RPMI8226 (cell line): ENCODE measurements at regions not wholly inside any gene's neighbourhood (a gene's known extent, or its start where the extent isn't known, plus 50 kb on each side); places are given as distances from the start of the nearest gene placed in this dataset.
"Not testable (repeated sequence)": the region's sequence is repeated elsewhere in the genome, so short reads cannot be mapped to it uniquely, and the experiment has no call there.

Experiments used
- DNase-seq: peaks from one replicate; pipeline ENCODE4 v3.0.0-alpha.2; 2015

GRCh38 chr11:11220786-11221185, 132.3 kb downstream of the CSNK2A3 start:
- DNase-seq: no peak

DNA sequence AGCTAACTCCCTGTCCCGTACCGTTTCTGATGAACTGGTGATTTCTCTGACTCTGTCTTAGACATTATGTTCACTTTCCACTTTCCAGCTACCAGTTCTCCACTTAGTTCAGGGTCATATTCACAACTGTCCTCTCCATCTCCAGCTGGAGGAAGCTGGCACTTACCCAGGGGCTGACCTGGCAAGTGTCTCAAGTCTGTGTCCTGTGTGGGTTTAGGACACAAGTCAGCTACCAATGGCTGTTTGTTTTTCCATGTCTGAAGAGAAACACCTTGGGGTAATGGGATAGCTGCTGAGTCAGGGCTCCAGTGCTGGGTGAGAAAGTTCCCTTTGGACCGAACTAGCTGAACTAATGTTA, 134.4 kb downstream of the CSNK2A3 start:
- DNase-seq: peak; percentile 62

GRCh38 chr11:11217929-11218628, 135.0 kb downstream of the CSNK2A3 start:
- peak; percentile 70 for DNase-seq

DNA sequence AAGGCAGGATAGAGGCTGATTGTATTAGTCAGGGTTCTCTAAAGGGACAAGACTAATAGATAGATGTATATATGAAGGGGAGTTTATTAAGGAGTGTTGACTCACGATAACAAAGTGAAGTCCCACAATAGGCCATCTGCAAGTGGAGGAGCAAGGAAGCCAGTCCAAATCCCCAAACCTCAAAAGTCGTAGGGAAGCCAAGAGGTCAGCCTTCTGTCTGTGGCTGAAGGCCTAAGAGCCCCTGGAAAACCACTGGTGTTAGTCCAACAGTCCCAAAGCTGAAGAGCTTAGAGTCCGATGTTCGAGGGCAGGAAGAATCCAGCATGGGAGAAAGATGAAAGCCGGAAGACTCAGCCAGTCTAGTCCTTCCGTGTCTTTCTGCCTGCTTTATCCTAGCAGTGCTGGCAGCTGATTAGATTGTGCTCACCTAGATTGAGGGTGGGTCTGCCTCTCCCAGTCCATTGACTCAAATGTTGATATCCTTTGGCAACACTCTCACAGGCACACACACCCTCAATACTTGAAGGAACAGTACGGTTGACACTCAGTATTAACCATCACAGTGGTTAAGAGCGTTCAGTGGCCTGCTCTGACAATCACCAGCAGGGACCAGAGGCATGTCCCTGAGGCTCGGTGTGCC, 135.6 kb downstream of the CSNK2A3 start:
- no peak for DNase-seq

GRCh38 chr11:11215944-11216343, 137.1 kb downstream of the CSNK2A3 start:
- peak; percentile 14 for DNase-seq

DNA sequence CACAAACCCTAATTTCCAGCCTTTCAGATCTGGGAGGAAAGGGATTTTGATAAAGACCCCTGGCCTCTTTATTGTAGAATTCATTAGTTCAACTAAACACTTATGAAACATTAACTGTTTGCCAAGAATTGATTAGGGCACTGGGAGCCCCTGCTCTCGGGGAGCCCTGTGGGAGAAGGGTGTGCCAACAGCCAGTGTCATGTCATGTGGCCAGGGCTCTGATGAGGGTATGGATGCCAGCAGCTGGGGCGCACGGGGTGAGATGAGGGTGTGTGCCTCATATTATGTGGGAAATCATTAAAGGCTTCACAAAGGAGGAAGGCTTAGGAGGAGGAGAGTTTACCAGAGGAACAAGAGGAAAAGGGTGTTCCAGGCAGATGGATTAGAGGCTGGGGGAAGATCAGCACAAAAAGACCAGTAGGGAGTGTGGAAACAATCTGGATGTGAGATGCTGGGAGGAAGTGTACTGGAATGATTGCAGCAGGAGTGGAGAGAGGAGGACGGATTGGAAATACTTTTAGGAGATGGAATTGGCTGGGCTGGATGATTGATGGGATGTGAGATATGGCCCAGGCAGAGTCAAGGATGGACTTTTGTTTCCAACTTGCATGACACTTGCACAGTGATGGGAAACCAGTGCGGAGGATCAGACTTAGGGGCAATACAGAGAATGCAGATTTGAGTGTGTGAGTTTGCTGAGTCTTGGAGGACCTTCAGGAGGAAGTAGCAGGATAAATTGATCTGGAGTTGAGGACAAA, 137.8 kb downstream of the CSNK2A3 start:
- DNase-seq: no peak

GRCh38 chr11:11213117-11213516, 139.9 kb downstream of the CSNK2A3 start:
- DNase-seq: no peak

- no peak for DNase-seq
Measured at GRCh38 chr11:11211888-11212287, 141.2 kb downstream of the CSNK2A3 start.

DNA sequence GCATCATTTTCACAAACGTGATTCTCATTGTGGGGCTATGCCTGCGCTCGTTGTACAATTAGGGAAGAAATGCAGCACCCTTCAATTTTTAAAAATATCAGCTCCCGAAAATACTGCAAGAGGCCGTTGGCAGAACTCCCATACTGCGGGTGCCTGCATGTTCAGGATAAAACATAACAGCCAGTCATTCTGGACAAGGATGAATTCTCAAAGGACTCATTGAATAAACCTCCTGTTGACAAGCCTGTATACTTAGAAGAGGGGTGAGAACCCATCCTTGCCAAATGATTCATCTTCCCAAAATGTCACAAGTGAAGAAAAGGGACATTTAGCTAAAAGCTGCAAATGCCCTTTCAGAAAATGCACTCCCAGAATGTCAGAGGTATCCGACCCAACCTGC, 141.9 kb downstream of the CSNK2A3 start:
- DNase-seq: no peak

DNA sequence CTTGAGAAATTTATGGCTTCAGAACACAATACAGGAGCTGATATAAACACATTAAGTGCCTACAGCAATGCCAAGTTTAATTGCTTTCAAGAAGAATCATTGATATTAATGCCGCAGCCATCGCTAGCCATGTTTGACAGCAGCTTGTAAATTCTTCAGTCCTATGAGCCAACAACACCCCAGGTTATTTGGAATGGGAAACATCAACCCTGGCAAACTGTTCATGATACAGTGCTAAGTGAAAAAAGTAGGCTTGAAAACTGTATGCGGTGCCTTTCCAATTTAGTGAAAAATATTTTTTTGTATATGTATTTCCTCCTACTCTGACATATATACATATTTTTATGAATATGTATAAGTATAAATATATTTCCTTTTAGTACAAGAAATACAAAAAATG, 142.6 kb downstream of the CSNK2A3 start:
- no peak for DNase-seq

DNA sequence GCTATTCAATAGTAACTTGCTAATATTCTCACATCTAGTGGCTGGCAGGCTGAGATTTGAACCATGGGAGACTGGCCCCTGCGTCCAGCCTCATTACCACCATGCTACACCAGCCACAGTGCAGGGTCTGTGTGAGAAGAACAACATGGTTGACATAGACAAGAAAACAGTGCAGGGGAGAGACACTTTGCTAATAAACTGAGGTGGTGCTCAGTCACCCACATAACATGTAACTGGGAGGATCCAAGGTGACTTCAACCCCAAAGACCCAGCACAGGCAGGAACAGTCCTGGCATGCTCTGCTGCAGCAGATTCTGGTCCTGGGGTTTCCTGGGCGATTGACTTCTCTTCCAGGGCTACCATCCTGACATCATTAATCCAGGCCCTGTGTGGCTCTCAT, 143.1 kb downstream of the CSNK2A3 start:
- DNase-seq: no peak

GRCh38 chr11:11208994-11209393, 144.1 kb downstream of the CSNK2A3 start:
- DNase-seq: no peak

DNA sequence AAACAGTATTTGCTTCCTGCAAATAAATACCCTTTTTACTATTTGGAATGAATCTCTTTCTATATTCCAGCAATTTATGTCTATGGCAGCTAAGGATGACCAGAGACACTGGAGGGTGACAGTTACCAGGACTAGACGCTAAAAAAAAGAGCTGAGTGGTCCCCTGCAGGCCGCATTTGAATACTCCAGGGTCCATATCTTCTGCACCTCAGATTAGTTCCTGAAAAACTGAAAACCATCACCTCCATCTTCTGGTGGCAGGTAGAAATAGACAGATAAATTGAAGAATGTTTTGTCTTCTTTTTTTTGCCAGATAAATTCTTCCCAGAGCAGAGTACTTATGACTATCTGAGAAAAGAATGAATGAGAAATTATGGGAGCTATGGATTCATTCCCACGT, 145.6 kb downstream of the CSNK2A3 start:
- no peak for DNase-seq

GRCh38 chr11:11206484-11206883, 146.6 kb downstream of the CSNK2A3 start:
- no peak for DNase-seq

DNA sequence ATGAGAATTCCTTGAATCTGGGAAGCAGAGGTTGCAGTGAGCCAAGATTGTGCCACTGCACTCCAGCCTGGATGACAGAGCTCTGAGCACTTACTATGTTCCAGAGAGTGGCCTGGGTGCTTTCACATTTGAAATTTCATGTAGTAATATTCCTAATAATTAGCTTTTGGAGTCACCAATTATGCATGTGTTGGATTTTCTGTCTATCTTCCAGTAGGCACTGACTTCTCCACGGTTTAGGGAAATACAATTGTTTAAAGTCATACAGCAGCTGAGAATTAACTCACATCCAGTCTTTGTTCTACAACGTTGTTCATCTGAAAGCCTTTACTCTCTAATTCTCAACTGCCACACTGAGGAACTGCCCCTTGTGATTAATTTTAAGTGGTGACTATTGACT, 150.2 kb downstream of the CSNK2A3 start:
- DNase-seq: no peak

- DNase-seq: not testable (repeated sequence)
Measured at GRCh38 chr11:11201302-11201701, 151.7 kb downstream of the CSNK2A3 start.

DNA sequence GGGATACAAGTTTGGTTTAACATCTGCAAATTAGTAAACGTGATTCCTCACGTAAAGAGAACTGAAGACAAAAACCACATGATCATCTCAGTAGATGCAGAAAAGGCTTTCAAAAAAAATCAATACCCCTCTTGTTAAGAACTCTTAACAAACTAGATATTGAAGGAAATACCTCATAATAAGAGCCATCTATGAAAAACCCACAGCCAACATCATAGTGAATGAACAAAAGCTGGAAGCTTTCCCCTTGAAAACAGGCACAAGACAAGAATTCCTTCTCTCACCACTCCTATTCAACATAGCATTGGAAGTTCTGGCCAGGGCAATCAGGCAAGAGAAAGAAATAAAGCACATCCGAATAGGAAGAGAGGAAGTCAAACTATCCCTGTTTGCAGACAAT, 160.5 kb downstream of the CSNK2A3 start:
- no peak for DNase-seq

- no peak for DNase-seq
Measured at GRCh38 chr11:11189506-11189905, 163.5 kb downstream of the CSNK2A3 start.

DNA sequence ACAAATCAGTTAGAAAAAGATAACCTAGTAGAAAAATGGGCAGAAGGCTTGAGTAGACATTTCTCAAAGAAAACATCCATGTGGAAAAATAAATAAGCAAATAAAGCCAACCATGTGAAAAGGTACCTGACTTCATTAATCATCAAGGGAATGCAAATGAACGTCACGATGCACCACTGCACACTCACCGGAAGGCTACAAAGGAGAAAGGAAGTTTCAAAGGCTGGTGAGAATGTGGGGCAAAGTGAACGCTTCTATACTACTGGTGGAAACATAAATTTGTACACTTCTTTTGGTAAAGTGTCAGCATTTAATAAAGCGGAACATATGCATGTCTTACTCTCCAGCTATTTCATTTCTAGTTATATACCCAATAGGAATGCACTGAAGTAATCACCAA, 166.8 kb downstream of the CSNK2A3 start:
- DNase-seq: no peak

DNA sequence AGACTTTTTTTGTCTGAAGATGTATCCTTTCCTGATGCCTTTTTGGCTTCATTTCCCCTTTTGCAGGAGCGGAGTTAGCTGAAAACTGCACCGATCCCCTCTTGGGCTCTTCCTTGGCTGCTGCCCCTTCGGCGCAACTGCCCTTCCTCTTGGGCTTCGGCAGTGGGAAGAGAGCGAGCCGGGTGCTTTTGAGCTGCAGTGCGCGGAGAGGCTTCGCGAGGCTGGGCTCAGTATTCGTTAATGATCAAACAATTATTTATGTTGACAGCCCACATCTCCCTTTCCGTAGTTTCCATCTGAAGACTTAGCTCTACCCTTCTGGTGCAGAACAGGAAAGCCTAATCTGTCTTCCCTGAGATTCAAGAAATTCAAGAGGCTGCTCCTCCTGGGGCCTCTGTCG, 170.8 kb downstream of the CSNK2A3 start:
- DNase-seq: no peak

GRCh38 chr11:11178671-11179638, 174.1 kb downstream of the CSNK2A3 start:
- DNase-seq: no peak

DNA sequence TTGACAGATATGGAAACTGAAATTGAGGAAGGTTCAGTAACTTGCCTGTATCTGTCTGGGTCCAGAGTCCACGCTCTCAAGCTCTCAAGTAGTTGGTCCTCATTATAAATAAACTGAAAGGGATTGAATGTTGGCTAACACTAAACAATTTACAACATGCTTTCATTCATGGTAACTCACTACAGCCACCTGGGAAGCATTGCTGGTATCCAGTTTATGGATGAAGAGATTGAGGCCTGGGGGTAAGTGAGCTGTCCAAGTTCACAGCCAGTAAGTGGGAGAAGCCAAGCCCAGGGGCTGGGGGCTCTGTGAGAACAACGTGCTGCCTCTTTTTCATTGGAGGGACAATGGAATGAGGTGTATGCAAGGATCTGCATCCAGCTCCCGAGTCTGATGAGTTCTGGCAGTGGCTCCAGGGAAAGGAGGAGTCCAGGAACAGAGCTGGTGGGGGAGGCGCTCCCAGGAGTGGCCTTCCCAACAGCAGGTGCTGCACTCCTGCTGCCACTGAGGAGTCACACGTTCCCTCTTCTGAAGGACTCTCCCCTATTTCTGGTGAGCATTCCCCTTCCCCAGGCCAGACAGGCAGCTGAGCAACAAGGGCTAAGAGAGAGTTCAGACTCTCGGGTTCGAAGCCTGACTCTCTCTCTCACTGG, 175.8 kb downstream of the CSNK2A3 start:
- DNase-seq: no peak
